K562 (cell line): ENCODE measurements at regions not wholly inside any gene's neighbourhood (a gene's known extent, or its start where the extent isn't known, plus 50 kb on each side); places are given as distances from the start of the nearest gene placed in this dataset.

Experiments
- ATAC-seq: fragments of 200-7000 bp; cut with Tn5 transposase; 3 replicates; pipeline ENCODE4 v1.9.1; 2020; ENCODE audit warnings: moderate library complexity
- BruUV-seq: library from RNA; stranded (reverse); fragments of 400-500 nt; replicated peaks from 2 replicates; lab custom pipeline; 2021; lab: Mats Ljungman, UMichigan
- CTCF ChIA-PET: fragments of 300-600 bp; formaldehyde crosslinking; extraction: SDS; loops from one replicate; lab custom pipeline; 2021; ENCODE audit warnings: low intra/inter-chr PET ratio; lab: Yijun Ruan, JAX
- POLR2A ChIA-PET: fragments of 300-600, 350-650 bp; sonication (Branson Sonifier 250); formaldehyde crosslinking; extraction: SDS; loops from one replicate; lab custom pipeline; 2021; ENCODE audit warnings: antibody characterized with exemption, inconsistent platforms; lab: Yijun Ruan, JAX
- DNase-seq, 4 experiments: peaks; one replicate each; pipeline versions ENCODE4 v3.0.0 to v3.0.0-alpha.2; 2011 to 2018; ENCODE audit warnings: low spot score in 3 of 4, mixed read lengths in 3 of 4; ENCODE audit errors: extremely low read depth in 1 of 4
- FAIRE-seq: peaks from 2 replicates; lab custom pipeline; 2011; peaks lifted over from hg19 to GRCh38; lab: Jason Lieb, UNC
- H2AFZ ChIP-seq: 2 replicates; pipeline ENCODE4 v1.6.0; 2011; ENCODE audit warnings: low read depth, low read length, control low read depth, inconsistent platforms
- H3K27ac ChIP-seq: fragments of 200-600 bp; 3 replicates; pipeline ENCODE4 v1.8.0; 2011; ENCODE audit warnings: low read depth, mild to moderate bottlenecking, control low read depth, inconsistent platforms, low read length, moderate library complexity, mixed read lengths; ENCODE audit errors: extremely low read depth
- H3K27me3 ChIP-seq, 2 experiments: fragments of 300-600 bp in 1 of 2; 2 replicates in 1 of 2; 3 replicates in 1 of 2; pipeline versions ENCODE4 v1.6.0 to v1.8.0; 2011; ENCODE audit warnings: inconsistent platforms in 2 of 2, low read length in 2 of 2, mild to moderate bottlenecking in 1 of 2, mixed read lengths in 1 of 2, moderate library complexity in 1 of 2; ENCODE audit not compliant: control insufficient read depth in 2 of 2, insufficient read depth in 2 of 2
- H3K36me3 ChIP-seq: fragments of 300-600 bp; 3 replicates; pipeline ENCODE4 v1.8.0; 2011; ENCODE audit warnings: mild to moderate bottlenecking, low read length, inconsistent platforms; ENCODE audit not compliant: control insufficient read depth, insufficient read depth
- H3K4me1 ChIP-seq, 2 experiments: fragments of 200-600 bp in 1 of 2; replicated peaks in 1 of 2; 2 replicates in 1 of 2; 3 replicates in 1 of 2; pipeline versions ENCODE4 v1.5.1 to v1.8.0; 2011; ENCODE audit warnings: inconsistent platforms in 2 of 2, low read length in 2 of 2, mild to moderate bottlenecking in 1 of 2, mixed read lengths in 1 of 2, moderate library complexity in 1 of 2; ENCODE audit not compliant: control insufficient read depth in 2 of 2, insufficient read depth in 2 of 2
- H3K4me2 ChIP-seq: 2 replicates; pipeline ENCODE4 v1.6.1; 2011; ENCODE audit warnings: low read length, control low read depth, inconsistent platforms, mixed read lengths; ENCODE audit not compliant: insufficient read depth
- H3K4me3 ChIP-seq: fragments of 200-600 bp; sonication (generic), shearing (Covaris generic); 2 replicates; pipeline ENCODE4 v1.5.1; 2016; ENCODE audit warnings: control low read depth, inconsistent platforms
- H3K79me2 ChIP-seq: fragments of 200-600 bp; 3 replicates; pipeline ENCODE4 v1.8.0; 2011; ENCODE audit warnings: low read length, inconsistent platforms; ENCODE audit not compliant: control insufficient read depth, insufficient read depth
- H3K9ac ChIP-seq, 2 experiments: 2 replicates each; pipeline versions ENCODE4 v1.6.0 to v1.6.1; 2011; ENCODE audit warnings: low read depth in 2 of 2, low read length in 2 of 2, control low read depth in 1 of 2, inconsistent platforms in 1 of 2, mild to moderate bottlenecking in 1 of 2, mixed read lengths in 1 of 2; ENCODE audit not compliant: insufficient read depth in 1 of 2
- H3K9me1 ChIP-seq: one replicate; pipeline ENCODE4 v1.6.0; 2011; ENCODE audit warnings: inconsistent platforms, mild to moderate bottlenecking, low read length, moderate library complexity; ENCODE audit not compliant: control insufficient read depth, insufficient read depth
- H3K9me3 ChIP-seq: replicated peaks from 2 replicates; pipeline ENCODE4 v1.5.1; 2011; ENCODE audit warnings: low read depth, low read length, inconsistent platforms; ENCODE audit not compliant: control insufficient read depth, insufficient read depth
- H4K20me1 ChIP-seq: replicated peaks from 2 replicates; pipeline ENCODE4 v1.6.1; 2011; ENCODE audit warnings: low read length, inconsistent platforms, mixed read lengths; ENCODE audit not compliant: control insufficient read depth, insufficient read depth
- CXXC5 ChIP-seq: fragments of 250-450 bp; sonication (Bioruptor Pico); IDR thresholded peaks from 2 replicates; pipeline ENCODE4 v1.8.0; 2022; ENCODE audit warnings: inconsistent platforms, mild to moderate bottlenecking, moderate library complexity
- GABPB1 ChIP-seq: sonication (generic); formaldehyde crosslinking; IDR thresholded peaks from 2 replicates; pipeline ENCODE4 v1.8.0; 2022; ENCODE audit warnings: mild to moderate bottlenecking, missing genetic modification reagents
- GATA2 ChIP-seq: sonication (generic); formaldehyde crosslinking; IDR thresholded peaks from 2 replicates; pipeline ENCODE4 v1.4.0; 2020; ENCODE audit warnings: mild to moderate bottlenecking, missing genetic modification reagents
- KAT2B ChIP-seq: IDR thresholded peaks from one replicate; pipeline ENCODE4 v1.6.1; 2012; ENCODE audit warnings: low read depth, mild to moderate bottlenecking, control low read depth, inconsistent platforms, low read length, moderate library complexity
- NR0B1 ChIP-seq: fragments of 450-650 bp; IDR thresholded peaks from one replicate; pipeline ENCODE4 v1.6.1; 2018; ENCODE audit warnings: mild to moderate bottlenecking, moderate library complexity; ENCODE audit not compliant: partially characterized antibody
- NRF1 ChIP-seq, 2 experiments: fragments of 450-650 bp; IDR thresholded peaks in 1 of 2; conservative IDR thresholded peaks in 1 of 2; 2 replicates each; pipeline ENCODE4 v1.6.1; 2014; ENCODE audit warnings: mild to moderate bottlenecking in 2 of 2
- ZC3H11A ChIP-seq: IDR thresholded peaks from 2 replicates; pipeline ENCODE4 v1.6.1; 2012; ENCODE audit warnings: low read depth, low read length, improper control_type of control experiment
- ZFP1 ChIP-seq: fragments of 450-650 bp; formaldehyde crosslinking; IDR thresholded peaks from 2 replicates; pipeline ENCODE4 v1.4.0; 2020; ENCODE audit warnings: mild to moderate bottlenecking, mixed read lengths
- ZKSCAN1 ChIP-seq: fragments of 150-350 bp; IDR thresholded peaks from 2 replicates; pipeline ENCODE4 v1.6.1; 2016; ENCODE audit warnings: low read depth, low read length
- ZNF431 ChIP-seq: sonication (generic); formaldehyde crosslinking; IDR thresholded peaks from 2 replicates; pipeline ENCODE4 v1.8.0; 2022; ENCODE audit warnings: mild to moderate bottlenecking, missing genetic modification reagents
- ZNF639 ChIP-seq, 2 experiments: fragments of 200-800 bp in 1 of 2; sonication (Bioruptor generic) in 1 of 2; sonication (generic) in 1 of 2; formaldehyde crosslinking in 1 of 2; IDR thresholded peaks in 1 of 2; conservative IDR thresholded peaks in 1 of 2; 2 replicates each; pipeline versions ENCODE4 v1.5.0 to v1.6.1; 2016 to 2020; ENCODE audit warnings: missing compliant biosample characterization in 1 of 2, missing genetic modification characterization in 1 of 2, missing genetic modification reagents in 1 of 2
- in situ Hi-C: fragments of 300-500 bp; cut with MboI; formaldehyde crosslinking; loops from 4 replicates; pipeline ENCODE4 v1.15.0; 2018; ENCODE audit warnings: inconsistent platforms, mixed read lengths
- intact Hi-C: fragments of 100-400 bp; cut with micrococcal nuclease; formaldehyde crosslinking; loops from 2 replicates; pipeline ENCODE4 v1.14.2; 2022

- in situ Hi-C loops: no loop called here
- no peak for TF ChIP-seq ZNF431 (CRISPR knock-in tag)
- no peak for TF ChIP-seq ZC3H11A
- no peak for TF ChIP-seq GATA2 (CRISPR knock-in tag)
- TF ChIP-seq NR0B1: no peak
- TF ChIP-seq ZKSCAN1: no peak
- no peak for TF ChIP-seq GABPB1
- TF ChIP-seq NRF1 (conservative IDR thresholded peaks at IDR 0.05 in 1 of 2, IDR thresholded peaks at IDR 0.05 in 1 of 2): no peak
- no peak for TF ChIP-seq CXXC5 (CRISPR knock-in tag)
- no peak for TF ChIP-seq ZFP1 (CRISPR knock-in tag)
- TF ChIP-seq ZNF639 (CRISPR knock-in tag; conservative IDR thresholded peaks at IDR 0.05 in 1 of 2, IDR thresholded peaks at IDR 0.05 in 1 of 2): no peak
- TF ChIP-seq KAT2B: no peak
- ChIA-PET CTCF (no interaction called here), POLR2A (no interaction called here)
- ATAC-seq: no peak
- H3K4me3 ChIP-seq: no peak overlapping the region
- H3K9ac ChIP-seq: no peak overlapping the region
- no peak for DNase-seq
- H3K27ac ChIP-seq: no peak overlapping the region
- H3K79me2 ChIP-seq: peaks cover 21% of the 10 kb centered on the region
- no peaks in the 10 kb centered on the region for H3K27me3 ChIP-seq
- no peaks in the 10 kb centered on the region for H4K20me1 ChIP-seq
- no TSS peak for BruUV-seq
- intact Hi-C loops: no loop called here
- no peaks in the 10 kb centered on the region for H3K9me1 ChIP-seq
- no peaks in the 10 kb centered on the region for H3K9me3 ChIP-seq
- no peaks in the 10 kb centered on the region for H3K4me1 ChIP-seq
- peaks cover 20% of the 10 kb centered on the region; the same call in 2 of the 3 replicates for H3K36me3 ChIP-seq
- no peak for FAIRE-seq
- no peak overlapping the region for H2AFZ ChIP-seq
- no peak overlapping the region for H3K4me2 ChIP-seq
Observed at GRCh38 chr4:126890383-126890782, 742.4 kb upstream of the INTU start.
